KMS-11 (cell line): ENCODE measurements at regions not wholly inside any gene's neighbourhood (a gene's known extent, or its start where the extent isn't known, plus 50 kb on each side); places are given as distances from the start of the nearest gene placed in this dataset.

Experiments
- H2AFZ ChIP-seq: fragments of 200-600 bp; sonication (generic); 2 replicates; pipeline ENCODE4 v1.6.1; 2016; ENCODE audit warnings: antibody characterized with exemption, mixed run types, low read depth
- H3K27ac ChIP-seq: fragments of 200-600 bp; sonication (generic); 2 replicates; pipeline ENCODE4 v1.6.1; 2016; ENCODE audit warnings: mild to moderate bottlenecking, mixed run types
- H3K27me3 ChIP-seq: fragments of 200-600 bp; sonication (generic); 2 replicates; pipeline ENCODE4 v1.6.1; 2017; ENCODE audit warnings: mild to moderate bottlenecking, low read depth, mixed run types, moderate library complexity; ENCODE audit not compliant: insufficient read depth
- H3K36me3 ChIP-seq: fragments of 200-600 bp; sonication (generic); 2 replicates; pipeline ENCODE4 v1.6.1; 2017; ENCODE audit warnings: mild to moderate bottlenecking, mixed run types; ENCODE audit not compliant: insufficient read depth
- H3K4me1 ChIP-seq: fragments of 200-600 bp; sonication (generic); 2 replicates; pipeline ENCODE4 v1.6.1; 2016; ENCODE audit warnings: mild to moderate bottlenecking, low read depth, mixed run types; ENCODE audit not compliant: poor library complexity, severe bottlenecking
- H3K4me2 ChIP-seq: fragments of 200-600 bp; sonication (generic); 2 replicates; pipeline ENCODE4 v1.7.0; 2016; ENCODE audit warnings: mild to moderate bottlenecking, mixed run types
- H3K4me3 ChIP-seq: fragments of 200-600 bp; sonication (generic); IDR thresholded peaks from 2 replicates; pipeline ENCODE4 v1.6.1; 2017; ENCODE audit warnings: low read depth, low read length, mixed read lengths; ENCODE audit not compliant: insufficient read depth
- H3K79me2 ChIP-seq: fragments of 200-600 bp; sonication (generic); 2 replicates; pipeline ENCODE4 v1.6.1; 2016; ENCODE audit warnings: low read depth, mixed run types; ENCODE audit not compliant: insufficient read depth
- H3K9ac ChIP-seq: fragments of 200-600 bp; sonication (generic); 2 replicates; pipeline ENCODE4 v1.6.1; 2016; ENCODE audit warnings: mild to moderate bottlenecking, mixed run types
- H4K20me1 ChIP-seq: fragments of 200-600 bp; sonication (generic); 2 replicates; pipeline ENCODE4 v1.6.1; 2016; ENCODE audit warnings: mild to moderate bottlenecking, mixed run types; ENCODE audit not compliant: insufficient read depth
- TF ChIP-seq, protein P1 (sequence below): fragments of 200-600 bp; sonication (generic); conservative IDR thresholded peaks from 2 replicates; pipeline ENCODE4 v1.6.1; 2017; ENCODE audit warnings: low read depth, mild to moderate bottlenecking, antibody characterized with exemption, low read length, moderate library complexity, mixed read lengths

DNA sequence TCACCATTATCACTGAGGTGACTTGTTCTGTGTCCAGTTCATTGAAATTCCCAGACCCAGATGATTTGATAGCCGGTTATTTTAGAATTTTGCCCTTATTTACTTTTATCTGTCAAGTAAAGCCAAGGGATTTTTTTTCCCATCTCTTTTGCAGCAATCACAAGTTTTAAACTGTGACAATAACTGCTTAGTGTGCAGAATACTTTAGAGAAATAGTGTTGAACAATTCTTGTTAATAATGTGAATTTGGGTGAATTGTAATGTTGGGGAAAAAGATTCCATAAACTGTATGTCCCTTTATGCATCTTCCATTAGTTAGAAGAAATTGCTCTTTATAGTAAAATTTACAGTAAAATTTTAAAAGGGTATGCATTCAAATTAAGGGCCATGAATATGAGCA lies 79.5 kb downstream of the SLITRK6 start:
- TF ChIP-seq, protein P1, sequence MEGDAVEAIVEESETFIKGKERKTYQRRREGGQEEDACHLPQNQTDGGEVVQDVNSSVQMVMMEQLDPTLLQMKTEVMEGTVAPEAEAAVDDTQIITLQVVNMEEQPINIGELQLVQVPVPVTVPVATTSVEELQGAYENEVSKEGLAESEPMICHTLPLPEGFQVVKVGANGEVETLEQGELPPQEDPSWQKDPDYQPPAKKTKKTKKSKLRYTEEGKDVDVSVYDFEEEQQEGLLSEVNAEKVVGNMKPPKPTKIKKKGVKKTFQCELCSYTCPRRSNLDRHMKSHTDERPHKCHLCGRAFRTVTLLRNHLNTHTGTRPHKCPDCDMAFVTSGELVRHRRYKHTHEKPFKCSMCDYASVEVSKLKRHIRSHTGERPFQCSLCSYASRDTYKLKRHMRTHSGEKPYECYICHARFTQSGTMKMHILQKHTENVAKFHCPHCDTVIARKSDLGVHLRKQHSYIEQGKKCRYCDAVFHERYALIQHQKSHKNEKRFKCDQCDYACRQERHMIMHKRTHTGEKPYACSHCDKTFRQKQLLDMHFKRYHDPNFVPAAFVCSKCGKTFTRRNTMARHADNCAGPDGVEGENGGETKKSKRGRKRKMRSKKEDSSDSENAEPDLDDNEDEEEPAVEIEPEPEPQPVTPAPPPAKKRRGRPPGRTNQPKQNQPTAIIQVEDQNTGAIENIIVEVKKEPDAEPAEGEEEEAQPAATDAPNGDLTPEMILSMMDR: no peak
- no peak overlapping the region for H2AFZ ChIP-seq
- no peaks in the 10 kb centered on the region for H3K79me2 ChIP-seq

DNA sequence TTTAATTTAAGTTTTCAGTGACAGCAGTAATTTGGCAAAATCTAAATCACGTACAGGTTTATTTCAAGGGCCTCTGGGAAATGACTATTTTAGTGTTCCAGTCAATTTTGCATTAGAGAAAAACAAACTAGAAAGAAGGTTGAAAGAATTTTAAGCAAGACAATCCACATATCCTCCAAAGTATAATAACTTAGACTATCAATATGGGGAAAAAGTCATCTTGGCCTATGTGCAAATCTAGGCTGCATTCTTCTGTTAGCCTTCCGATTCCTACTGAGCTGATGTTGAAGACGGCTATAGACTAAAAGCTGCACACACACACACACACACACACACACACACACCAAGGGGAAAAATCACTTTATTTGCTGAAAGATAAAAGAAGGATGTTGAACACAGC lies 81.3 kb downstream of the SLITRK6 start:
- TF ChIP-seq, protein P1: no peak
- Histone ChIP-seq H3K36me3 (no peaks in the 10 kb centered on the region), H3K4me1 (no peaks in the 10 kb centered on the region), H3K4me2 (no peak overlapping the region), H3K27me3 (no peaks in the 10 kb centered on the region), H3K4me3 (no peak overlapping the region), H4K20me1 (no peaks in the 10 kb centered on the region), H3K9ac (no peak overlapping the region), H3K27ac (no peak overlapping the region), H2AFZ (no peak overlapping the region), H3K79me2 (no peaks in the 10 kb centered on the region)

More for the DNA sequence above, 79.5 kb downstream of the SLITRK6 start:
- H3K9ac ChIP-seq: no peak overlapping the region
- H3K4me2 ChIP-seq: no peak overlapping the region
- no peaks in the 10 kb centered on the region for H3K36me3 ChIP-seq
- no peak overlapping the region for H3K4me3 ChIP-seq
- H4K20me1 ChIP-seq: no peaks in the 10 kb centered on the region
- no peaks in the 10 kb centered on the region for H3K27me3 ChIP-seq
- H3K4me1 ChIP-seq: no peaks in the 10 kb centered on the region
- H3K27ac ChIP-seq: no peak overlapping the region

DNA sequence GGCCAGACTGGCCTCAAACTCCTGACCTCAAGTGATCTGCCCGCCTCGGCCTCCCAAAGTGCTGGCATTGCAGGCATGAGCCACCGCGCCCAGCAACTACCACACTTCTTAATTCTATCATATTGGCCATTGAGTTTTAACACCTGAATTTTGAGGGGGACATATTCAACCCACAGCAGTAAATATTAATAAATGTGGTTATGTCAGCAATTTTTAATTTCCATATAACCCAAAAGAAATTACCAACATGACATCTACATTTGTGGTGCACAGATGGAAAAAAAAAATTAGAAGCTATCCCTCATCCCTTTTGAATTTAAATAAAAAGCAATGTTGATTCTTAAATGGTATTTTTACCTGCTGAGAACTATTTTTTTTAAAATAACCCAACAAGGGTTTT lies 88.7 kb downstream of the SLITRK6 start:
- H2AFZ ChIP-seq: no peak overlapping the region
- TF ChIP-seq, protein P1: no peak
- no peak overlapping the region for H3K4me3 ChIP-seq
- no peak overlapping the region for H3K9ac ChIP-seq
- H3K79me2 ChIP-seq: no peaks in the 10 kb centered on the region
- H3K4me1 ChIP-seq: no peaks in the 10 kb centered on the region
- H3K36me3 ChIP-seq: no peaks in the 10 kb centered on the region
- H3K27ac ChIP-seq: no peak overlapping the region
- H3K27me3 ChIP-seq: no peaks in the 10 kb centered on the region
- no peaks in the 10 kb centered on the region for H4K20me1 ChIP-seq
- H3K4me2 ChIP-seq: no peak overlapping the region

DNA sequence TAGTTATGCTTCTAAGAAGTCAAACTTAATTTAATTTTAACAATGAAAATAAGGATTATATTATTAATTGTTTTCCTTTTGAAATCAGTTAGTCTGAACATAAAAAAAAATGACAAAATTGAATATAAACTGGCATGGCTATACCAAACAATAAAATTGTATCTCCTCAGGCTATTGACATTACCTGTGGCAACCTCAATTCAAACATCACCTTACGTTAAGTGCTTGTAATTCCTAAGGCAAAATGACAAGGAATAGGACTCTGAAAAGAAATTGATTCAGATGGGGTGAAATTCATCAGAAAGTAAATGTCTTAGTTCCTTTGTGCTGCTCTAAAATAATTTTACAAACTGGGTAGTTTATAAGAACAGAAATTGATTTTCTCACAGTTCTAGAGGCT lies 89.5 kb downstream of the SLITRK6 start:
- Histone ChIP-seq H2AFZ (no peak overlapping the region), H3K4me2 (no peak overlapping the region), H3K27ac (no peak overlapping the region), H4K20me1 (no peaks in the 10 kb centered on the region), H3K9ac (no peak overlapping the region), H3K36me3 (no peaks in the 10 kb centered on the region), H3K27me3 (no peaks in the 10 kb centered on the region), H3K4me3 (no peak overlapping the region), H3K79me2 (no peaks in the 10 kb centered on the region), H3K4me1 (no peaks in the 10 kb centered on the region)
- TF ChIP-seq, protein P1: no peak
